ENCODE measurements at regions not wholly inside any gene's neighbourhood (a gene's known extent, or its start where the extent isn't known, plus 50 kb on each side); places are given as distances from the start of the nearest gene placed in this dataset.

DNA sequence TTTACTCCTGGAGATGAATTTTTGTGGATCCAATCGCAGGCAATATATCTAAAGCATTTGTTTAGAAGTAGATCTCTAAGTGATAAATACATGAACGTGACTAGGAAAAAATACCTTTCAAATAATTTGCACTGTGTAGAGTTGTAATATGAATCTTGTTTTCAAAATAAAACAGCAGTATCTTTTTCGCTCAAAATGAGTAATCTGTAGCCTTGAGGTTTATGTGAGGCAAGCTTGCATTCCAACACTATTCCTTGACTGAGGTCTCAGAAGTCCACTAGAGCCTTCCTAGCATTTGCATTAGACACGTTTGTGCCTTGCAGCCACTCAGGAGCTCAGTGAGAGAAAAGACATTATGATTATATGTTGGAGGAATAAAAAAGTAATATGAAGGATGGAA is 138.3 kb upstream of the ROBO1 start:
- TF ChIP-seq, protein P1, sequence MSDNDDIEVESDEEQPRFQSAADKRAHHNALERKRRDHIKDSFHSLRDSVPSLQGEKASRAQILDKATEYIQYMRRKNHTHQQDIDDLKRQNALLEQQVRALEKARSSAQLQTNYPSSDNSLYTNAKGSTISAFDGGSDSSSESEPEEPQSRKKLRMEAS (IDR thresholded peaks at IDR 0.05) = no peak
- TF ChIP-seq, protein P2, sequence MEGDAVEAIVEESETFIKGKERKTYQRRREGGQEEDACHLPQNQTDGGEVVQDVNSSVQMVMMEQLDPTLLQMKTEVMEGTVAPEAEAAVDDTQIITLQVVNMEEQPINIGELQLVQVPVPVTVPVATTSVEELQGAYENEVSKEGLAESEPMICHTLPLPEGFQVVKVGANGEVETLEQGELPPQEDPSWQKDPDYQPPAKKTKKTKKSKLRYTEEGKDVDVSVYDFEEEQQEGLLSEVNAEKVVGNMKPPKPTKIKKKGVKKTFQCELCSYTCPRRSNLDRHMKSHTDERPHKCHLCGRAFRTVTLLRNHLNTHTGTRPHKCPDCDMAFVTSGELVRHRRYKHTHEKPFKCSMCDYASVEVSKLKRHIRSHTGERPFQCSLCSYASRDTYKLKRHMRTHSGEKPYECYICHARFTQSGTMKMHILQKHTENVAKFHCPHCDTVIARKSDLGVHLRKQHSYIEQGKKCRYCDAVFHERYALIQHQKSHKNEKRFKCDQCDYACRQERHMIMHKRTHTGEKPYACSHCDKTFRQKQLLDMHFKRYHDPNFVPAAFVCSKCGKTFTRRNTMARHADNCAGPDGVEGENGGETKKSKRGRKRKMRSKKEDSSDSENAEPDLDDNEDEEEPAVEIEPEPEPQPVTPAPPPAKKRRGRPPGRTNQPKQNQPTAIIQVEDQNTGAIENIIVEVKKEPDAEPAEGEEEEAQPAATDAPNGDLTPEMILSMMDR (IDR thresholded peaks at IDR 0.05) = no peak
- TF ChIP-seq HDAC2 (IDR thresholded peaks at IDR 0.05) (no peak), ZFP36 (IDR thresholded peaks at IDR 0.05; ENCODE audit: borderline replicate concordance, partially characterized antibody) (no peak), CEBPB (IDR thresholded peaks at IDR 0.05) (no peak), RNF2 (IDR thresholded peaks at IDR 0.05; ENCODE audit: borderline replicate concordance, low read depth) (no peak), BHLHE40 (IDR thresholded peaks at IDR 0.05; ENCODE audit: low read depth, low read length) (no peak), NPAS2 (CRISPR knock-in tag; IDR thresholded peaks at IDR 0.05; ENCODE audit: borderline replicate concordance) (no peak), ELK1 (IDR thresholded peaks at IDR 0.05; ENCODE audit: low read depth, low read length) (no peak), TP53 (CRISPR knock-in tag; IDR thresholded peaks at IDR 0.05) (no peak), RCOR1 (IDR thresholded peaks at IDR 0.05; ENCODE audit: low read depth, low read length) (no peak), POLR2A (IDR thresholded peaks at IDR 0.05; ENCODE audit: low read length) (no peak), POLR2AphosphoS2 (conservative IDR thresholded peaks at IDR 0.05; ENCODE audit: low read length) (no peak)
- TF ChIP-seq, protein P3, sequence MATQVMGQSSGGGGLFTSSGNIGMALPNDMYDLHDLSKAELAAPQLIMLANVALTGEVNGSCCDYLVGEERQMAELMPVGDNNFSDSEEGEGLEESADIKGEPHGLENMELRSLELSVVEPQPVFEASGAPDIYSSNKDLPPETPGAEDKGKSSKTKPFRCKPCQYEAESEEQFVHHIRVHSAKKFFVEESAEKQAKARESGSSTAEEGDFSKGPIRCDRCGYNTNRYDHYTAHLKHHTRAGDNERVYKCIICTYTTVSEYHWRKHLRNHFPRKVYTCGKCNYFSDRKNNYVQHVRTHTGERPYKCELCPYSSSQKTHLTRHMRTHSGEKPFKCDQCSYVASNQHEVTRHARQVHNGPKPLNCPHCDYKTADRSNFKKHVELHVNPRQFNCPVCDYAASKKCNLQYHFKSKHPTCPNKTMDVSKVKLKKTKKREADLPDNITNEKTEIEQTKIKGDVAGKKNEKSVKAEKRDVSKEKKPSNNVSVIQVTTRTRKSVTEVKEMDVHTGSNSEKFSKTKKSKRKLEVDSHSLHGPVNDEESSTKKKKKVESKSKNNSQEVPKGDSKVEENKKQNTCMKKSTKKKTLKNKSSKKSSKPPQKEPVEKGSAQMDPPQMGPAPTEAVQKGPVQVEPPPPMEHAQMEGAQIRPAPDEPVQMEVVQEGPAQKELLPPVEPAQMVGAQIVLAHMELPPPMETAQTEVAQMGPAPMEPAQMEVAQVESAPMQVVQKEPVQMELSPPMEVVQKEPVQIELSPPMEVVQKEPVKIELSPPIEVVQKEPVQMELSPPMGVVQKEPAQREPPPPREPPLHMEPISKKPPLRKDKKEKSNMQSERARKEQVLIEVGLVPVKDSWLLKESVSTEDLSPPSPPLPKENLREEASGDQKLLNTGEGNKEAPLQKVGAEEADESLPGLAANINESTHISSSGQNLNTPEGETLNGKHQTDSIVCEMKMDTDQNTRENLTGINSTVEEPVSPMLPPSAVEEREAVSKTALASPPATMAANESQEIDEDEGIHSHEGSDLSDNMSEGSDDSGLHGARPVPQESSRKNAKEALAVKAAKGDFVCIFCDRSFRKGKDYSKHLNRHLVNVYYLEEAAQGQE (IDR thresholded peaks at IDR 0.05) = no peak

Measured in A549 (cell line).